ENCODE measurements at regions not wholly inside any gene's neighbourhood (a gene's known extent, or its start where the extent isn't known, plus 50 kb on each side); places are given as distances from the start of the nearest gene placed in this dataset.

GRCh38 chr1:221336126-221336525 lies 405.8 kb downstream of the DUSP10 start:
- no peak for TF ChIP-seq CTCF (conservative IDR thresholded peaks at IDR 0.05)
- no peak for TF ChIP-seq ZFX (IDR thresholded peaks at IDR 0.05)
- H3K27ac ChIP-seq, result no peak overlapping the region; the same call in 1 of the 2 replicates

GRCh38 chr1:221337106-221337505 lies 404.8 kb downstream of the DUSP10 start:
- TF ChIP-seq ZFX (IDR thresholded peaks at IDR 0.05) (no peak), CTCF (conservative IDR thresholded peaks at IDR 0.05) (no peak)
- no peak overlapping the region for H3K27ac ChIP-seq

GRCh38 chr1:221343136-221343535 lies 398.8 kb downstream of the DUSP10 start:
- TF ChIP-seq ZFX (IDR thresholded peaks at IDR 0.05) (no peak), CTCF (conservative IDR thresholded peaks at IDR 0.05) (no peak)
- no peak overlapping the region for H3K27ac ChIP-seq

DNA sequence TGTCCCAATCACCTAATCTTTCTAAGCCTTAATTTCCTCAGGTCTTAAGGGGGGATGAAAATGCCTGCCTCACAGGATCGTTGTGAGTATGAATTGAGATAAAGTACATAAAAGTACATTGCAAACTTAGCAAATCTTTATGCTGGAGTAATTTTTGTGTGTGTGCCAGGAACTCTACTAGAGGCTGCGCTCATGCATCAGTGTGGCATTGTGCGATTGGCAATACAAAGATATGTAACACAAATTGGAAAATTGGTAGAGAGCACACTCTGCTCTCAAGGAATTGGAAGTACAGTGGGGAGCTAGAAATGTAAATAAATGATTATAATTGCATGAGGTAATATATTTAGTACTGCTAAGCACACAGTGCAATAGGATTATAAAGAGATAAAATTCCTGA lies 398.3 kb downstream of the DUSP10 start:
- no peak for TF ChIP-seq CTCF (conservative IDR thresholded peaks at IDR 0.05)
- TF ChIP-seq ZFX (IDR thresholded peaks at IDR 0.05), result no peak
- H3K27ac ChIP-seq, result no peak overlapping the region

DNA sequence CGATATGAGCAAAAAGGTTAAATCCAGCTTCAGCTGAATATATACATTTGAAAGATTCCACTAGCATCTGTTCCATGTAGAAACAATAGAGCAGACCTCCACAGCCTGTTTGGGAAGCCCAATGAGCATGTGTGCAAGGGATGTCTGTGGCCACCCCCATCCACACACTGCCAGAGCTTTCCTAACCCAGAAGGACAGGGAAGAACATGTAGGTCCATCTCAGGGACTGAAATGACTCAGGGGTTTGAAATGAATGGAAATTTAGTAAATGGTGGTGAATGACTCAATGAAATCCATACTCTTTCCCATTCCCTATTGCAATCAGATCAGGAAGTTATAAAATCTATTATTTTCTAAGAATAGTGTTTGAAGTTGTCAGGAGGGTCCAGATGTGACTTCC lies 397.2 kb downstream of the DUSP10 start:
- TF ChIP-seq ZFX (IDR thresholded peaks at IDR 0.05), result no peak
- no peak for TF ChIP-seq CTCF (conservative IDR thresholded peaks at IDR 0.05)
- H3K27ac ChIP-seq, result no peak overlapping the region; the same call in 1 of the 2 replicates

GRCh38 chr1:221347706-221348105 lies 394.2 kb downstream of the DUSP10 start:
- no peak overlapping the region for H3K27ac ChIP-seq

GRCh38 chr1:221350091-221350490 lies 391.8 kb downstream of the DUSP10 start:
- TF ChIP-seq ZFX (IDR thresholded peaks at IDR 0.05) (no peak), CTCF (conservative IDR thresholded peaks at IDR 0.05) (no peak)
- H3K27ac ChIP-seq, result no peak overlapping the region

More at GRCh38 chr1:221347706-221348105, 394.2 kb downstream of the DUSP10 start:
- TF ChIP-seq ZFX (IDR thresholded peaks at IDR 0.05), result no peak
- no peak for TF ChIP-seq CTCF (conservative IDR thresholded peaks at IDR 0.05)
